OCI-LY1 (cell line): ENCODE measurements at regions not wholly inside any gene's neighbourhood (a gene's known extent, or its start where the extent isn't known, plus 50 kb on each side); places are given as distances from the start of the nearest gene placed in this dataset.

Experiments used
- EZH2 ChIP-seq: fragments of 200-600 bp; sonication (generic), shearing (Covaris generic); IDR thresholded peaks from 2 replicates; pipeline ENCODE4 v1.8.0; 2017; ENCODE audit warnings: borderline replicate concordance, mixed run types, mild to moderate bottlenecking, antibody characterized with exemption, low read length, moderate library complexity, mixed read lengths
- TF ChIP-seq, protein P1 (sequence below): fragments of 200-600 bp; sonication (generic), shearing (Covaris generic); IDR thresholded peaks from 2 replicates; pipeline ENCODE4 v1.5.1; 2017; ENCODE audit warnings: mild to moderate bottlenecking, antibody characterized with exemption, low read length, moderate library complexity, mixed read lengths

DNA sequence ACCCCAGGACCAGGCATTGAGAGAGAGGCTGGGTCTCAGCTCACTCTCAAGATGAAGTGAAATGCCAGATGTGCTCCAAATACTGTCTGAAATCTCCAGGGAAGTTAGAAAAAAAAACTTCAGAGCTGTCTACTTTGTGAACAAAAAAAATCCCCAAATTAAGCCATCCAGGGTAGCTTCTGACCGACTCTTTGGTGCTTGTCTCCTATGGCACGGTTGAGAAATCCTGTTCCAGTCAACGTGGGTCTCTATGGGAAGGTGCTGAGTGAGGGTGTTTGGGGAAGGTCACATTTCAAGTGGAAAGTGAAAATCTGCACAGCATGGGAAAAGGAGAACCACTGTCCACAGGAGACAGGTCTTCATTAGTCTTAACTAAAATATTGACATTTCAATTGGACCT lies 322.5 kb upstream of the CFAP20DC start:
- TF ChIP-seq EZH2: no peak
- TF ChIP-seq, protein P1, sequence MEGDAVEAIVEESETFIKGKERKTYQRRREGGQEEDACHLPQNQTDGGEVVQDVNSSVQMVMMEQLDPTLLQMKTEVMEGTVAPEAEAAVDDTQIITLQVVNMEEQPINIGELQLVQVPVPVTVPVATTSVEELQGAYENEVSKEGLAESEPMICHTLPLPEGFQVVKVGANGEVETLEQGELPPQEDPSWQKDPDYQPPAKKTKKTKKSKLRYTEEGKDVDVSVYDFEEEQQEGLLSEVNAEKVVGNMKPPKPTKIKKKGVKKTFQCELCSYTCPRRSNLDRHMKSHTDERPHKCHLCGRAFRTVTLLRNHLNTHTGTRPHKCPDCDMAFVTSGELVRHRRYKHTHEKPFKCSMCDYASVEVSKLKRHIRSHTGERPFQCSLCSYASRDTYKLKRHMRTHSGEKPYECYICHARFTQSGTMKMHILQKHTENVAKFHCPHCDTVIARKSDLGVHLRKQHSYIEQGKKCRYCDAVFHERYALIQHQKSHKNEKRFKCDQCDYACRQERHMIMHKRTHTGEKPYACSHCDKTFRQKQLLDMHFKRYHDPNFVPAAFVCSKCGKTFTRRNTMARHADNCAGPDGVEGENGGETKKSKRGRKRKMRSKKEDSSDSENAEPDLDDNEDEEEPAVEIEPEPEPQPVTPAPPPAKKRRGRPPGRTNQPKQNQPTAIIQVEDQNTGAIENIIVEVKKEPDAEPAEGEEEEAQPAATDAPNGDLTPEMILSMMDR: no peak
